ENCODE measurements at regions not wholly inside any gene's neighbourhood (a gene's known extent, or its start where the extent isn't known, plus 50 kb on each side); places are given as distances from the start of the nearest gene placed in this dataset.

DNA sequence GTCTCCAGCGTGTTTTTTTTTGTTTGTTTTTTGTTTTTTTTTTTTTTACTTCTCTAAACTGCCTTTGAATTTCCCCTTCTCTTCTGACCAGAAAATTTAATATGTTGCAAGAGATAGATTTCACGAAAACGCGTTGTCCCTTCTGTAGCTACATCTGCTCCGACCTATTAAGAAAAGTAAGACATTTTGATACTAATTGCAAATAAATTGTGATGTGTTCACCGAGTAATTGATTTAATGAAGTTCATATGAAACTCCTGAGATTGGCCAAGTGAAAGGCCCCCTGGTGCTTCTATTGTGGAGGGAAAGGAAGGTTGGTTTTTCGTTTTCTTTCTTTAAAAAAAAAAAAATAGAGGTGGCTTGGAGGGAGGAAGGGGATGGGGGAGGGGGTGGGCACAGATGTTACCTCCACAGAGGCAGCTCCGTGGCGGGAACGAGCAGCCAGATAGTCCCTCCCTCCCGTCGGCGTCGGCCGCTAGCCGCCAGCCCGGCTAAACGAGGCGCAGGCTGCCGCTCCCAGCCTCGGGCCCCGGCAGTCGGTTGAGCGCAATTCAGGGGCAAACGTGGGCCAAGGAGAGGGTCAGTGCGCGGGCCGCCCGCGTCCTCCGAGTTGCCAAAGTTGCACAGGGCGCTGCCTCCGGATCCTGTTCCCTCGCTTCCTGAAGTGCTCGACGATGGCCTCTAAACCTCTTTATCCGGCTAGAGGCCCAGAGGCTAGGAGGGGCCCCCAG lies 139.1 kb upstream of the ZIC3 start:
- TF ChIP-seq, protein P1, sequence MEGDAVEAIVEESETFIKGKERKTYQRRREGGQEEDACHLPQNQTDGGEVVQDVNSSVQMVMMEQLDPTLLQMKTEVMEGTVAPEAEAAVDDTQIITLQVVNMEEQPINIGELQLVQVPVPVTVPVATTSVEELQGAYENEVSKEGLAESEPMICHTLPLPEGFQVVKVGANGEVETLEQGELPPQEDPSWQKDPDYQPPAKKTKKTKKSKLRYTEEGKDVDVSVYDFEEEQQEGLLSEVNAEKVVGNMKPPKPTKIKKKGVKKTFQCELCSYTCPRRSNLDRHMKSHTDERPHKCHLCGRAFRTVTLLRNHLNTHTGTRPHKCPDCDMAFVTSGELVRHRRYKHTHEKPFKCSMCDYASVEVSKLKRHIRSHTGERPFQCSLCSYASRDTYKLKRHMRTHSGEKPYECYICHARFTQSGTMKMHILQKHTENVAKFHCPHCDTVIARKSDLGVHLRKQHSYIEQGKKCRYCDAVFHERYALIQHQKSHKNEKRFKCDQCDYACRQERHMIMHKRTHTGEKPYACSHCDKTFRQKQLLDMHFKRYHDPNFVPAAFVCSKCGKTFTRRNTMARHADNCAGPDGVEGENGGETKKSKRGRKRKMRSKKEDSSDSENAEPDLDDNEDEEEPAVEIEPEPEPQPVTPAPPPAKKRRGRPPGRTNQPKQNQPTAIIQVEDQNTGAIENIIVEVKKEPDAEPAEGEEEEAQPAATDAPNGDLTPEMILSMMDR (IDR thresholded peaks at IDR 0.05), result no peak
- no peak for TF ChIP-seq POLR2A (IDR thresholded peaks at IDR 0.05)

Data from adrenal gland (tissue), 5 donors.